Astrocyte (in vitro differentiated cells and primary cell): ENCODE measurements at regions not wholly inside any gene's neighbourhood (a gene's known extent, or its start where the extent isn't known, plus 50 kb on each side); places are given as distances from the start of the nearest gene placed in this dataset.

Experiments used
- DNase-seq: peaks from one replicate; pipeline ENCODE4 v3.0.0-alpha.2; 2010; ENCODE audit warnings: low read depth
- FAIRE-seq: peaks from 2 replicates; lab custom pipeline; 2011; peaks lifted over from hg19 to GRCh38; lab: Jason Lieb, UNC
- H2AFZ ChIP-seq: 2 replicates; pipeline ENCODE4 v1.6.0; 2012; ENCODE audit warnings: low read depth, low read length, inconsistent platforms
- H3K27ac ChIP-seq: 2 replicates; pipeline ENCODE4 v1.5.1; 2011; ENCODE audit warnings: low read depth, low read length, inconsistent platforms
- H3K27me3 ChIP-seq: 2 replicates; pipeline ENCODE4 v1.6.0; 2011; ENCODE audit warnings: low read length, inconsistent platforms; ENCODE audit not compliant: insufficient read depth
- H3K36me3 ChIP-seq: 2 replicates; pipeline ENCODE4 v1.5.1; 2011; ENCODE audit warnings: low read length, inconsistent platforms; ENCODE audit not compliant: insufficient read depth
- H3K4me1 ChIP-seq: 2 replicates; pipeline ENCODE4 v1.5.1; 2011; ENCODE audit warnings: low read length, inconsistent platforms; ENCODE audit not compliant: insufficient read depth
- H3K4me2 ChIP-seq: 2 replicates; pipeline ENCODE4 v1.6.0; 2012; ENCODE audit warnings: low read length, inconsistent platforms
- H3K4me3 ChIP-seq: 2 replicates; pipeline ENCODE4 v1.5.1; 2011; ENCODE audit warnings: low read depth, mild to moderate bottlenecking, low read length, inconsistent platforms; ENCODE audit not compliant: insufficient read depth
- H3K79me2 ChIP-seq: 2 replicates; pipeline ENCODE4 v1.6.0; 2012; ENCODE audit warnings: mild to moderate bottlenecking, low read length, inconsistent platforms; ENCODE audit not compliant: insufficient read depth
- H3K9ac ChIP-seq: 2 replicates; pipeline ENCODE4 v1.6.0; 2012; ENCODE audit warnings: mild to moderate bottlenecking, low read length, inconsistent platforms
- H3K9me3 ChIP-seq: 2 replicates; pipeline ENCODE4 v1.5.1; 2012; ENCODE audit warnings: low read depth, mild to moderate bottlenecking, low read length, inconsistent platforms; ENCODE audit not compliant: insufficient read depth
- H4K20me1 ChIP-seq: 2 replicates; pipeline ENCODE4 v1.6.0; 2012; ENCODE audit warnings: low read length, inconsistent platforms; ENCODE audit not compliant: insufficient read depth
- H3K27ac Mint-ChIP-seq: one replicate; pipeline ENCODE4 v1.8.0; 2021; ENCODE audit warnings: mild to moderate bottlenecking, mixed read lengths; ENCODE audit not compliant: unreplicated experiment
- H3K27me3 Mint-ChIP-seq: one replicate; pipeline ENCODE4 v1.8.0; 2021; ENCODE audit warnings: low read depth, mixed read lengths; ENCODE audit not compliant: unreplicated experiment
- H3K36me3 Mint-ChIP-seq: one replicate; pipeline ENCODE4 v1.8.0; 2021; ENCODE audit warnings: low read depth, mixed read lengths; ENCODE audit not compliant: unreplicated experiment
- H3K4me1 Mint-ChIP-seq: one replicate; pipeline ENCODE4 v1.8.0; 2021; ENCODE audit warnings: low read depth, mixed read lengths; ENCODE audit not compliant: unreplicated experiment
- H3K4me3 Mint-ChIP-seq: one replicate; pipeline ENCODE4 v1.8.0; 2021; ENCODE audit warnings: mild to moderate bottlenecking, moderate library complexity, mixed read lengths; ENCODE audit not compliant: unreplicated experiment
- H3K9me3 Mint-ChIP-seq: one replicate; pipeline ENCODE4 v1.8.0; 2021; ENCODE audit warnings: mild to moderate bottlenecking, mixed read lengths; ENCODE audit not compliant: unreplicated experiment
- CTCF ChIP-seq: IDR thresholded peaks from 2 replicates; pipeline ENCODE4 v1.5.1; 2011; ENCODE audit warnings: low read depth, mild to moderate bottlenecking, inconsistent platforms, low read length, moderate library complexity; ENCODE audit not compliant: insufficient read depth
- EZH2 ChIP-seq: IDR thresholded peaks from 2 replicates; pipeline ENCODE4 v1.6.1; 2012; ENCODE audit warnings: mild to moderate bottlenecking, low read length, inconsistent platforms; ENCODE audit not compliant: insufficient read depth

DNA sequence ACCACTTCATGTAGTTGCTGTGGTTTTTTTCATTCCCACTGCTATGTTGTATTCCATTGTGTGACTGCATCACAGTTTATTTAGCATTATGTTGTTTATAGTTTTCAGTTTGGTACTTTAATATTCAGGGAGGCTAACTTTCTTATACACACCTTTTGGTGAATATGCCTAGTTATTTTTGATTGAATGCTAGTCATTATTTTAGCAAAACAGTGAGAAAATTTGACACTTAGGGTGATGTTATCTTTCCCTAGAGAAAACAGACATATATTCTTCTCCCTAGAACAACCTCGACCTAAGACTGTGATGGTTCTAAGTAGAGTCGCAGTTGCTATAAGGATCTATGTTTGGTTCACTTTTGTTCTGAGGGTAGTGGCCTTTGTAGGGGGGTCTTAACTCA lies 120.8 kb upstream of the B3GAT2 start:
- no peak overlapping the region for H3K9ac ChIP-seq
- H3K27me3 ChIP-seq, result no peaks in the 10 kb centered on the region
- H3K36me3 Mint-ChIP-seq, result no peaks in the 10 kb centered on the region
- DNase-seq (no peak), FAIRE-seq (no peak)
- H3K4me2 ChIP-seq, result no peak overlapping the region
- no peak overlapping the region for H3K27ac Mint-ChIP-seq
- H4K20me1 ChIP-seq, result no peaks in the 10 kb centered on the region
- H3K79me2 ChIP-seq, result no peaks in the 10 kb centered on the region
- no peak overlapping the region for H3K4me3 ChIP-seq
- H3K4me1 Mint-ChIP-seq, result peaks cover 23% of the 10 kb centered on the region
- no peaks in the 10 kb centered on the region for H3K36me3 ChIP-seq
- no peaks in the 10 kb centered on the region for H3K4me1 ChIP-seq
- no peak overlapping the region for H3K4me3 Mint-ChIP-seq
- H3K9me3 ChIP-seq, result no peaks in the 10 kb centered on the region
- no peak overlapping the region for H3K27ac ChIP-seq
- peaks cover 10% of the 10 kb centered on the region for H3K9me3 Mint-ChIP-seq
- no peak overlapping the region for H2AFZ ChIP-seq
- no peaks in the 10 kb centered on the region for H3K27me3 Mint-ChIP-seq
- TF ChIP-seq CTCF (no peak), EZH2 (no peak)

DNA sequence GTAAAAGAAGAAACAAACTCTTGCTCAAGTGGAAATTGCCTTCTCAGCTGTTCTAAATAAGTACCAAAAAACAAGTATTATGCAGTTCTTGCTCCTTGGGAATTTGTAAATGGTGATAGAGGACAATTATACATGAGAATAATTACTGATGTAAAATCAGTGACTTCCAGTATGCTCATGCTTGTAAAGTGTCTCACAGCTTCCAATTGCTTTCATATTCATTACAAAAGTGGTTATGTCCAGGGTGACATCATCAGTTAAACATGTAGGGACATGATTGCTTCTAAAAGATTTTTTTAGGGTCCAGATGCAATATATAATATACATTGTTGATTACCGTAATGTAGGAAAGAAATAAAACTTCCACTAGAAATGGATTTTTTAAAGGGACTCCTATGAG lies 122.8 kb upstream of the B3GAT2 start:
- Histone ChIP-seq H3K27ac (no peak overlapping the region), H3K9ac (no peak overlapping the region), H3K4me2 (no peak overlapping the region), H2AFZ (no peak overlapping the region), H3K4me1 (no peaks in the 10 kb centered on the region), H3K27me3 (no peaks in the 10 kb centered on the region), H3K36me3 (no peaks in the 10 kb centered on the region), H4K20me1 (no peaks in the 10 kb centered on the region), H3K4me3 (no peak overlapping the region), H3K79me2 (no peaks in the 10 kb centered on the region), H3K9me3 (no peaks in the 10 kb centered on the region)
- Mint-ChIP-seq H3K9me3 (peaks cover 5% of the 10 kb centered on the region), H3K4me1 (peaks cover 20% of the 10 kb centered on the region), H3K27me3 (no peaks in the 10 kb centered on the region), H3K4me3 (no peak overlapping the region), H3K27ac (peak overlapping the region; percentile 73), H3K36me3 (no peaks in the 10 kb centered on the region)
- no peak for FAIRE-seq
- DNase-seq, result peak; percentile 49
- TF ChIP-seq CTCF (no peak), EZH2 (no peak)

DNA sequence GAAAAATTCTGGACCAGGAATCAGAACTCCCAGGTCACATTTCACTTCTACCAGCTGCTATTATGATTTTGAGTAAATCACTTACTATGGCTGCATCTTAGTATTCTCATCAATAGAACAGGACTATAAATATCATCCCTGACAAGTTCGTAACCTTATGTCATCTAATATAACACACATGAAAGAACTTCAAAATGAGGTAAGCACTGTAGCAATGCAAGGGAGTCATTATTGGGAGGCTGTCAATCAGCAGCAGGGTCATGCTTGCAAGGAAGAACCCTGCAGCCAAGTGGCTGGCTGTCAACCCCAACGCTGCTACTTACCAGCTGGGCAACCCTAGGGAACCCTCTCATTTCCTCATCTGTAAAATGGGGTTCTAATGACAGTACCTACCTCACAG lies 123.3 kb upstream of the B3GAT2 start:
- FAIRE-seq, result no peak
- H3K9ac ChIP-seq, result no peak overlapping the region
- H3K27ac ChIP-seq, result no peak overlapping the region

More for the DNA sequence above, 123.3 kb upstream of the B3GAT2 start:
- peak; percentile 10 for DNase-seq
- Histone ChIP-seq H2AFZ (no peak overlapping the region), H3K27me3 (no peaks in the 10 kb centered on the region), H3K9me3 (no peaks in the 10 kb centered on the region), H3K4me1 (no peaks in the 10 kb centered on the region), H4K20me1 (no peaks in the 10 kb centered on the region), H3K79me2 (no peaks in the 10 kb centered on the region), H3K4me3 (no peak overlapping the region), H3K4me2 (no peak overlapping the region), H3K36me3 (no peaks in the 10 kb centered on the region)
- Mint-ChIP-seq H3K27ac (peak overlapping the region; percentile 73), H3K9me3 (peaks cover 5% of the 10 kb centered on the region), H3K36me3 (no peaks in the 10 kb centered on the region), H3K4me1 (peaks cover 20% of the 10 kb centered on the region), H3K4me3 (no peak overlapping the region), H3K27me3 (no peaks in the 10 kb centered on the region)
- TF ChIP-seq EZH2, result no peak
- TF ChIP-seq CTCF, result no peak
